Jurkat, Clone E6-1 (cell line): ENCODE measurements at regions not wholly inside any gene's neighbourhood (a gene's known extent, or its start where the extent isn't known, plus 50 kb on each side); places are given as distances from the start of the nearest gene placed in this dataset.
"Not testable (repeated sequence)": the region's sequence is repeated elsewhere in the genome, so short reads cannot be mapped to it uniquely, and the experiment has no call there.

ENCODE experiments used
- DNase-seq: peaks from one replicate; pipeline ENCODE4 v3.0.0-alpha.2; 2011; ENCODE audit warnings: low read depth, low spot score
- H3K4me3 ChIP-seq: 2 replicates; pipeline ENCODE4 v1.5.1; 2011; ENCODE audit warnings: mild to moderate bottlenecking, low read length, control low read depth, moderate library complexity

GRCh38 chr5:5770825-5771224, 348.3 kb downstream of the ICE1 start:
- no peak for DNase-seq
- H3K4me3 ChIP-seq = no peak overlapping the region

DNA sequence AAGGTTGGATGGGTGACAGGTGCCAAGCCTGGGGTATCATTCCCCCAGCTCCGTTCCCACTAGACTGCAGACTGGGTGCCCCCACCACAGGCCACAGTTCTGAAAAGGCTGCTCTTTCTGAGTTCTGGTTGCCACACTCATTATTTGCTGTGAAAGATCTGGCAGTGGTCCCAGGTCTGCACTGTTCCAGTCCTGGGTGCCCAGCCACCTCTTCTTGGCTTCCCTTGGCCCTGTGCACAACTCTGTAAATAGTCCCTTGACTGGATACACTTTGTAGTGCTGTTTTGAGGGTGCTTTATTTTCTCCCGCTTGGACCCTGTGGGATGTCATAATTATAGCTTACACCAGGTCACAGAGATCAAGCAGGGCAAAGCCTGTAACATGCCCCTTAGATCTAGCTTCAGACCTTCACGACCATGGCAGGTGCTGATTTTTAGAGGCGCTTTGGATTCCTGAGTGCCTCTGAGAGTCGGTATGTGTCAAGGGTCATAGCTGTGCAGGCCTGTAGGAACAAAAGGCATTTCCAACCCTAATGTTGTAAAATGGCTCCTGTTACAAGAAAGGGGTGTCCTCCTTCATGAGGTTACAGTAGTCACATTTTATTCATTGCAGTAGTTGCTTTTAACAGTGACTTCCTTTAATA, 344.9 kb downstream of the ICE1 start:
- no peak for DNase-seq

DNA sequence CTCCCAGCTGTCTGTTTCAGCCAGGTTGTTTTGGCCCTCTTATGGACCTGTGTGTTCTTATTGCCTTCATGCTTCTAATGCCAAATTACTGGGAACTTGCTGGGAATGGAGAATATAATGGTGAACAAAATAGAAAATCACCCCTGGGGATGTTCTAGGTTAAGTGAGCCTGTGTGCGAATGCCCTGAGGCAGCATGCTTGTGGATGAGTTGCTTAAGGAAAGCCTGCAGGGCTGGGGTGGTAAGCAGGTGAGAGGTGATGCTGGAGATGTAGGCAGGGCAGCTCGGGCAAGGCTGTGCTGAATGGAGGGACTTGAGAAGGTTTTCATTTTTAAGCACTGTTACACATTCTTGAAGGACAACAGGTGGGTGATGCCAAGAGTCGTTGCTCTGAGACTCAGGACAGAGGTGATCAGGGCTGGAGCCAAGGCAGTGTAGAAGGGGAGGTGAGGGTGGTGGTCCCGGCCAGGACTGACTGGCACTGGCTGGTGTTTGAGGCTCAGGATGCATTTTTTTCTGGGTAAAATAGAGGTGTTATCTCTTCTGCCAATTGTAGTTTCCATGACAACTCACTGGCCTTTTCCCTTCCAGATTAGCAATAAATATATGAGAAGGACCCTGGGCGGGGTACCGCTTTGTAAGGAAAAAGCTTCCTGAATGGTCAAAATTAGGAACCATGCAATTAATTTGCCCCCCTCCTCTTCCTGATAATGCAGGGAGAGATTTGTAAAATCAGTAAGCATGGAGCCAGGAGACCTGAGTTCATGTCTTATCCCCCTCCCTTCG, 342.8 kb downstream of the ICE1 start:
- no peak overlapping the region for H3K4me3 ChIP-seq
- DNase-seq = no peak

More for the DNA sequence above, 344.9 kb downstream of the ICE1 start:
- no peak overlapping the region for H3K4me3 ChIP-seq

- H3K4me3 ChIP-seq = no peak overlapping the region
- DNase-seq = no peak
Observed at GRCh38 chr5:5764246-5764645, 341.8 kb downstream of the ICE1 start.

DNA sequence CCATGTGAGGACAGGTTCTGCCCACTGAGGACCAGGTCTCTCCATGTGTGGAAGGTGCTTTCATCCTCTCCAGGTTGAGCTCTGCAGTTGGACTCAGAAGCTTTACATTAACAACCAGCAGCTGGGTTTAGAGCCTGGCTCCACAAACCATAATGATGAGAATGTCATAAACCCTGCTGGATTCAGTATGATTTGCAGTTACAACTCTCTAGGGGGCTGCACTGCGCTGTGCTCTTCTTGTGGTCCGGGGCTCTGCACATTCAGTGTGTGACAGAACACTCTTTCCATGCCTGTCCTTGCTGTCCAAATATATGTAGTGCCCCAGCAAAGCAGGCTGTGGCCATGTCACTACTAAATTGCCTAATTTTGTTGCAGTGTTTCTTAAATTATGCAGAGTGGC, 334.3 kb downstream of the ICE1 start:
- no peak overlapping the region for H3K4me3 ChIP-seq

GRCh38 chr5:5755888-5756287, 333.4 kb downstream of the ICE1 start:
- DNase-seq = no peak
- no peak overlapping the region for H3K4me3 ChIP-seq

More for the DNA sequence above, 334.3 kb downstream of the ICE1 start:
- no peak for DNase-seq

DNA sequence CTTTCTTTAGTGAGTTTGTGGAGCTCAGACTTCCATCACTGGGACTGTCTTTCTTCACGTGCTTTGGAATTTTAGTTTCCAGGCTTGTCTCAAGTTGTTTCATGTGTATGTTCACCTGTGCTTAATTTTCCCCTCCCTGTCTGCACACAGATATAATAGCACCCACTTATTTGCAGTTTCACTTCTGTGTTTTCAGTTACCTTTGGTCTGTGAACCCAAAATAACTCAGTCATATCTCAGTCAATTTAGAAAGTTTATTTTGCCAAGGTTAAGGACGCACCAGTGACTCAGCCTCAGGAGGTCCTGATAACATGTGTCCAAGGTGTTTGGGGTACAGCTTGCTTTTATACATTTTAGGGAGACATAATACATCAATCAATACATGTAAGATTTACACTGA, 330.4 kb downstream of the ICE1 start:
- no peak for DNase-seq
- H3K4me3 ChIP-seq = no peak overlapping the region

DNA sequence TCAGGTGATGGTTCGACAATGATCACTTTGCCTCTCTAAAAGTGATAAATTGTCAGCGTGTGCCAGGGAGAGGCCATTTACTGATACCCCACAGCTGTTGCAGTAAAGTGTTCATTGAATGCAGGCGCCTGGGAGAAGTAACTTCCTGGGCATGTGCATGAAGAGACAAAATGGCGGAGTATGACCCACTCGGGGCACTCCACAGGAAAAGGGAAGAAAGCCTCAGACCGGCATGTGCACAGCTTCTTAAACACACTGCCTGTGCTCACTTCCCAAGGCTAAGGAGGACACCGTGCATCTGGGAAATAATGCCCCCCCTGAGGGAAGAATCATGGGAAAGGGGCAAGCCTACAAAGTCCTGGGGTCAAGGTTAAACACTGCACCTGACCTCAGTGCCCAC, 329.5 kb downstream of the ICE1 start:
- DNase-seq = no peak
- H3K4me3 ChIP-seq = no peak overlapping the region

DNA sequence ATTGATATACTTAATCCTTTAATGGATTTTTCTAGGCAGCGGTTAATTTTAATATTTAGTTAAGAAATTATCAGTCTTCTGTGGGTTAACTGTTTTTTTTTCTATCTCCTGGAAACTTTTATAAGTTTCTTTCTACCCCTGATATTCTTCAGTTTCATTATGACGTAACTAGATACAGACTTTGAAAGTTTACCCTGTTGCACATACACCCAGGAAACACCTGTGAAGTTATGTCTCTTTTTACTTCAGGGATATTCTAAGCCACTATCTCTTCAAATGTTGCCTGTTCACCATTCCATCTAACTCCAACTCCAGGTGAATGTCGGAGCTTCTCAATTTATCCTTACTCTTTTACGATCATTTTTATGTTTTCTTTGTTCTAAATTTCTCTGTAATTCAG, 329.0 kb downstream of the ICE1 start:
- no peak for DNase-seq
- no peak overlapping the region for H3K4me3 ChIP-seq

GRCh38 chr5:5741418-5741817, 318.9 kb downstream of the ICE1 start:
- H3K4me3 ChIP-seq = no peak overlapping the region
- no peak for DNase-seq

GRCh38 chr5:5739490-5739945, 317.0 kb downstream of the ICE1 start:
- H3K4me3 ChIP-seq = no peak overlapping the region
- no peak for DNase-seq

GRCh38 chr5:5738797-5739489, 316.5 kb downstream of the ICE1 start:
- no peak overlapping the region for H3K4me3 ChIP-seq
- DNase-seq = no peak

GRCh38 chr5:5736007-5736406, 313.5 kb downstream of the ICE1 start:
- no peak for DNase-seq
- H3K4me3 ChIP-seq = no peak overlapping the region

DNA sequence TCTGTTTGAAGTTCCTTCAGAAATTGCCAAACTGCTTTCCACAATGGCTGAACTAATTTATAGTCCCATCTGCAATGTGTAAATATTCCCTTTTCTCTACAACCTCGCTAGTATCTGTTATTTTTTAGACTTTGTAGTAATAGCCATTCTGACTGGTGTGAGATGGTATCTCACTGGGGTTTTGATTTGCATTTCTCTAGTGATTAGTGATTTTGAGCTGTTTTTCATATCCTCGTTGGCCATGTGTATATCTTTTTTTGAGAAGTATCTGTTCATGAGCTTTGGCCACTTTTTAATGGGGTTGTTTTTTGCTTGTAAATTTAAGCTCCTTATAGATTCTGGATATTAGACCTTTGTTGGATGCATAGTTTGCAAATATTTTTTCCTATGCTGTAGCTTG, 310.6 kb downstream of the ICE1 start:
- not testable (repeated sequence) for DNase-seq, H3K4me3 ChIP-seq

- DNase-seq = no peak
- H3K4me3 ChIP-seq = no peak overlapping the region
Observed at GRCh38 chr5:5726401-5726800, 303.9 kb downstream of the ICE1 start.

DNA sequence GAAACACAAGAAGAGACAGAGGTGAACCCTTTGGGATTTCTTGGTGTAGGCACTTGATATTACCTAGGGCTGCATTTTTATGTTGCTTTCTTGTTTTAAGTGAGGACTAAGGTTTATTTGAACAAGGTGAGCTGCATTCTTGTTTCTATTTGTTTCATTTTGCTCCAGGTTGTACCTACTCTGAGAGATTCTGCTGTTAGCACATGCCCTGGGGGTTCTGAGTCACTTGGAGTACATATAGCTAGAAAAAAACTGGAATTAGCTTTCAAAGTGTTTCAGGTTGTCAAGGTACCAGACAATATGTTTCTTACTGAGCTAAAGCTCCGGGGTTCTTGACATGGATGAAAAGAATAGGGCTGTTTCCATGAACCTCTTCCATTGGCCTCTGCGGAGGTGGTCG, 299.4 kb downstream of the ICE1 start:
- DNase-seq = no peak

DNA sequence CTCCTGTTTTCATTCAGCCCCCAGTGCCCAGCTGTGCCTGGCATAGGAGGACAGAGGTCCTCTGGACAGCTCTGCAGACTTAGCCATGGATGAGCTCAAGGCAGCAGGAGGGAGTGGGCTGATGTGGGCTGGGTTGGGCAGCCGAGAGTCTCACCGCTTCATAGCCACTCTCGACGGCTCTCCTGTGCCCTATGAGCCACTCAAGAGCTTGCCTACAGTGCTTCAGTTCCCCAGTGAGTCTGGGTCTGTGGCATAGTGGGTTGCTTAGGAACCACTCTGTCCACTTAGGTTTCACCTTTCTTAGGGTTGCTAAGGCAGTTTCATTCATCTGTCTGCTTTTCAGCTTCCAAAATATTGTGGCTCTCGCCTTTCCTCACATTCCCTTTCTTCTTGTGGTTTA, 296.8 kb downstream of the ICE1 start:
- no peak overlapping the region for H3K4me3 ChIP-seq
- DNase-seq = no peak

More for the DNA sequence above, 299.4 kb downstream of the ICE1 start:
- no peak overlapping the region for H3K4me3 ChIP-seq

GRCh38 chr5:5716665-5717064, 294.2 kb downstream of the ICE1 start:
- H3K4me3 ChIP-seq = no peak overlapping the region
- no peak for DNase-seq

DNA sequence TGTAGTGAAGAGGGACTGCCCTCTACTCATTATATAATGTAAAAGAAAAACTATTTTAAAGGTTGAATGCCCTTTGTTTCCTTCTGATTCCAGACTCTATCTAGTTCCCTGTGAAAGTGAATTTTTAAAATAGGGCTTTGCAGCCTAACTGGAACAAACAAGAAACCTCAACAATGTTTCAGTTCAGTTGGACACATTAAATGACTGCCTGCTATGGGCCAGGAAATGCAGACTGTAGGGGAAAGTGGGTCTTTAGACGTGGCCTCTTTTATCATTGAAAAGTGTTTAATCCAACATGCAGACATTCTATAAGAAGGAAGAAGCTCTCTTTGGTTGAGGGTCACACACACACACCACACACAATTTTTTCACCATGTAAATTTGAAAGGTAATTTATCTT, 289.1 kb downstream of the ICE1 start:
- no peak for DNase-seq
- H3K4me3 ChIP-seq = no peak overlapping the region

DNA sequence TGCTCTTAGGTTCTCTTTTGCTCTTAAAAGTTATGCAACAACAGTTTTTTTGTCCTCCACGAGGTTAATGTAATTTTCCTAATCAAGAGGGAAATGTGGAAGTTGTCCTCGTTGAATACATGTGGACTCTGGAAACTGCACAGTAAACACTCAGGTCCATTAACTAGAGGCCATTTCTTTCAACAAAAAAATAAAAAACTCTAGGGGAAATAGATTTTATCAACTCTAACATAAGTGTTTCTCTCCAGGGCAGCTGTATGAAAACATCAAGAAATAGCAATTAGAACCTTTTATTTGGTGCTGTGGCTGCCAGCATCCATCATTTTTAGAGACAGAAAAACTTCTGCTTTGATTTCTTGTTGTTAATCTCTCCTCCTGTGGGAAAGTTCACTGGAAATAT, 288.6 kb downstream of the ICE1 start:
- DNase-seq = no peak
- no peak overlapping the region for H3K4me3 ChIP-seq
